ENCODE measurements at regions not wholly inside any gene's neighbourhood (a gene's known extent, or its start where the extent isn't known, plus 50 kb on each side); places are given as distances from the start of the nearest gene placed in this dataset.
"Not testable (repeated sequence)": the region's sequence is repeated elsewhere in the genome, so short reads cannot be mapped to it uniquely, and the experiment has no call there.

GRCh38 chr5:50343715-50344114 lies 97.4 kb downstream of the EMB start:
- FAIRE-seq (peak; percentile 95), DNase-seq (ENCODE audit: insufficient read length, low spot score) (no peak)

- FAIRE-seq (peak; percentile 90), DNase-seq (ENCODE audit: insufficient read length, low spot score) (no peak)
These were observed 100.3 kb downstream of the EMB start for GRCh38 chr5:50340757-50341156.

GRCh38 chr5:50330633-50331032 lies 110.5 kb downstream of the EMB start:
- not testable (repeated sequence) for DNase-seq (ENCODE audit: insufficient read length, low spot score)
- peak; percentile 87 for FAIRE-seq

- peak; percentile 96 for FAIRE-seq
- no peak for DNase-seq (ENCODE audit: insufficient read length, low spot score)
These were observed 112.8 kb downstream of the EMB start for GRCh38 chr5:50328193-50328729.

- peak; percentile 72 for FAIRE-seq
- peak; percentile 47 for DNase-seq (ENCODE audit: insufficient read length, low spot score)
These were observed 115.8 kb downstream of the EMB start for GRCh38 chr5:50325237-50325832.

GRCh38 chr5:50320131-50320749 lies 120.8 kb downstream of the EMB start:
- DNase-seq (ENCODE audit: insufficient read length, low spot score), result no peak
- peak; percentile 68 for FAIRE-seq

GRCh38 chr5:50318220-50318619 lies 122.9 kb downstream of the EMB start:
- DNase-seq (ENCODE audit: insufficient read length, low spot score) (no peak), FAIRE-seq (no peak)

- FAIRE-seq; DNase-seq (ENCODE audit: insufficient read length, low spot score): not testable (repeated sequence)
These were observed 134.6 kb downstream of the EMB start for GRCh38 chr5:50306488-50306887.

GRCh38 chr5:50302815-50303490 lies 138.1 kb downstream of the EMB start:
- DNase-seq (ENCODE audit: insufficient read length, low spot score), result peak; percentile 39

GRCh38 chr5:50301756-50302155 lies 139.3 kb downstream of the EMB start:
- DNase-seq (ENCODE audit: insufficient read length, low spot score) (no peak), FAIRE-seq (no peak)

More at GRCh38 chr5:50302815-50303490, 138.1 kb downstream of the EMB start:
- FAIRE-seq, result peak; percentile 91

GRCh38 chr5:50300878-50301277 lies 140.2 kb downstream of the EMB start:
- DNase-seq (ENCODE audit: insufficient read length, low spot score) (no peak), FAIRE-seq (peak; percentile 87)

GRCh38 chr5:50299896-50300295 lies 141.2 kb downstream of the EMB start:
- FAIRE-seq (no peak), DNase-seq (ENCODE audit: insufficient read length, low spot score) (no peak)

- FAIRE-seq (peak; percentile 57), DNase-seq (ENCODE audit: insufficient read length, low spot score) (no peak)
These were observed 148.2 kb downstream of the EMB start for GRCh38 chr5:50292735-50293394.

GRCh38 chr5:50280461-50280860 lies 160.6 kb downstream of the EMB start:
- not testable (repeated sequence) for FAIRE-seq; DNase-seq (ENCODE audit: insufficient read length, low spot score)
